ENCODE measurements at regions not wholly inside any gene's neighbourhood (a gene's known extent, or its start where the extent isn't known, plus 50 kb on each side); places are given as distances from the start of the nearest gene placed in this dataset.

DNA sequence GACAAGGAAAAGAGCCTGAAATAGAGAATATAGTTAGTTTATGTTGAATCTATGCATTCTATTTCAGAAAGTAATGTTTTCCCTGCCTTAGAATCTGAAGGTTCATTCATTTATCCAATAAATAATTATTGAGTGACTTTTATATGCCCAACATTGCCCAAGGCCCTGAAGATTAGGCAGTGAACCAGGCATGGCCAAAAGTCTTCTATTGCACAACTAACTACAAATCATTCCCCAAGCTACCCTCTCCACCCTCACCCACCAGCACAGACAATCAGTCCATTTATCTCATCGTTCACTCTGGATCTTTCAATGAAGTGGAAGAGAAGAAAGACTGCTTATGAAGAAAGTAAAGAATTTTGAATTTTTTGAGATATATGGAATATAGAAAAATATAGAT, 268.4 kb downstream of the PLK2 start:
- H3K27ac ChIP-seq, result no peak overlapping the region
- TF ChIP-seq POLR2A (IDR thresholded peaks at IDR 0.05) (no peak), POLR2AphosphoS5 (IDR thresholded peaks at IDR 0.05) (no peak)
- TF ChIP-seq, protein P1, sequence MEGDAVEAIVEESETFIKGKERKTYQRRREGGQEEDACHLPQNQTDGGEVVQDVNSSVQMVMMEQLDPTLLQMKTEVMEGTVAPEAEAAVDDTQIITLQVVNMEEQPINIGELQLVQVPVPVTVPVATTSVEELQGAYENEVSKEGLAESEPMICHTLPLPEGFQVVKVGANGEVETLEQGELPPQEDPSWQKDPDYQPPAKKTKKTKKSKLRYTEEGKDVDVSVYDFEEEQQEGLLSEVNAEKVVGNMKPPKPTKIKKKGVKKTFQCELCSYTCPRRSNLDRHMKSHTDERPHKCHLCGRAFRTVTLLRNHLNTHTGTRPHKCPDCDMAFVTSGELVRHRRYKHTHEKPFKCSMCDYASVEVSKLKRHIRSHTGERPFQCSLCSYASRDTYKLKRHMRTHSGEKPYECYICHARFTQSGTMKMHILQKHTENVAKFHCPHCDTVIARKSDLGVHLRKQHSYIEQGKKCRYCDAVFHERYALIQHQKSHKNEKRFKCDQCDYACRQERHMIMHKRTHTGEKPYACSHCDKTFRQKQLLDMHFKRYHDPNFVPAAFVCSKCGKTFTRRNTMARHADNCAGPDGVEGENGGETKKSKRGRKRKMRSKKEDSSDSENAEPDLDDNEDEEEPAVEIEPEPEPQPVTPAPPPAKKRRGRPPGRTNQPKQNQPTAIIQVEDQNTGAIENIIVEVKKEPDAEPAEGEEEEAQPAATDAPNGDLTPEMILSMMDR (IDR thresholded peaks at IDR 0.05), result no peak
- no peak overlapping the region for H3K4me3 ChIP-seq
- intact Hi-C loops (cut with DNase I), result no loop called here
- H3K4me1 ChIP-seq (replicated peaks), result no peaks in the 10 kb centered on the region
- 41% methylated on average over 1 of the region's 1 CpG for WGBS
- peak; percentile 9 for DNase-seq (ENCODE audit: low spot score)
- H3K36me3 ChIP-seq, result no peaks in the 10 kb centered on the region
- no peaks in the 10 kb centered on the region for H3K9me3 ChIP-seq
- H3K27me3 ChIP-seq (replicated peaks; ENCODE audit: insufficient read depth), result no peaks in the 10 kb centered on the region

DNA sequence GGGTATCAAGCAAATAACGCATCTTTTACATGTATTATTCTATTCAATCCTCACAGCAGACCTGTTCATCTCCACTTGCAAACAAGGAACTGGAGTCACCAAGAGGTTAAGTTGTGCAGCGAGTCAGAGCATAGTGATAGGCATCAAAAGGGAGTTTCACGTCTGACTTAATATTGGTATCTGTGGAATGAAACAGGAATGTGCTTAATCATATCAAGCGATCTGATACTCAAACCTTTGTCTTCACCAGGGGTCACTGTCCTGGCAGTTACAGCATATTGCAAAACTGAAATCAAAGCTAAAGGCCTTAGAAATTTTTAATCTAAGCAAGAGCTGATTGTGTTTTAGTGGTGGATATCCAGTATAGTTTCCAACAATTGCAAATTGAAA, 271.6 kb downstream of the PLK2 start:
- no peaks in the 10 kb centered on the region for H3K9me3 ChIP-seq
- 40% methylated on average over 4 of the region's 4 CpGs for WGBS
- H3K4me1 ChIP-seq (replicated peaks), result no peaks in the 10 kb centered on the region
- no peak overlapping the region for H3K4me3 ChIP-seq
- intact Hi-C loops (cut with DNase I), result no loop called here
- TF ChIP-seq, protein P1 (IDR thresholded peaks at IDR 0.05), result no peak
- TF ChIP-seq POLR2A (IDR thresholded peaks at IDR 0.05) (no peak), POLR2AphosphoS5 (IDR thresholded peaks at IDR 0.05) (no peak)
- no peak overlapping the region for H3K27ac ChIP-seq
- H3K27me3 ChIP-seq (replicated peaks; ENCODE audit: insufficient read depth), result no peaks in the 10 kb centered on the region
- no peak for DNase-seq (ENCODE audit: low spot score)
- no peaks in the 10 kb centered on the region for H3K36me3 ChIP-seq

DNA sequence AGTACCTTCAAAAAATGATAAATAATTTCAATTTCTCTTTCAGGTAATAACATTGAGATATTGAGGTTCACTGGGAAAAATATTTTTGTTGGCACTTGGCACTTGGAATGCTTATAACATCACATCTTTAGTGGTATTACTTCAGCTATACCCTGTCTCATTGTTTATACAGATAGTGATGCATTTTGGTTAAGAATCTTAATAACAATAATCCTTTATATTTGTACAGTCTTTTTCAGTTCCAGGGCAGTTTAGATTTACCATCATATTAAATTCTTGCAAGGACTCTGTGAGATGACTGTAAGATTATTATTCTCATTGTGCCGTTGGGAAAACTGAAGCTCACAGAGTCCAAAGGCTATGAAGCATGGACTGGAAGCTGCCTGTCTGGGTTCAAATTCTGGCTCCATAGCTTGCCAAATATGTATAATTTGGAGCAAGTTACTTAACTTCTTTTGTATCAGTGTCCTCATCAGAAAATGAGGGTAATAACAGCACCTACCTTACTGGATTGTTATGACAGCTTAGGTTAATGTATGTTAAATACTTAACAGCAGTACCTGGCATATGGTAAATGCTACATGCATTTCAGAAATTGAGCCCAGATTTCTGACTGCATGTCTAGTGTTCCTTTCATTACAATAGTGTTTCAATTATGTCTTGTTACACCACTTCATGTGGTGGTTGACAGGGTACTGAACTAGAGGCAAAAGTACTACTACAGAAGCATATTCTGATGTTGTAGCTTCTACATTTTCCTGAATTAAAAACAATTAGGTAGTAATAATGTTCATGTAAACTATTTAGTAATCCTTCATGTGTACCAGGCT, 272.2 kb downstream of the PLK2 start:
- WGBS, result 48% methylated on average over 1 of the region's 1 CpG
- no peak for TF ChIP-seq POLR2AphosphoS5 (IDR thresholded peaks at IDR 0.05)
- TF ChIP-seq, protein P1 (IDR thresholded peaks at IDR 0.05), result no peak
- TF ChIP-seq POLR2A (IDR thresholded peaks at IDR 0.05), result no peak
- H3K9me3 ChIP-seq, result no peaks in the 10 kb centered on the region
- H3K36me3 ChIP-seq, result no peaks in the 10 kb centered on the region
- no peaks in the 10 kb centered on the region for H3K4me1 ChIP-seq (replicated peaks)
- H3K27me3 ChIP-seq (replicated peaks; ENCODE audit: insufficient read depth), result no peaks in the 10 kb centered on the region
- no peak overlapping the region for H3K27ac ChIP-seq
- intact Hi-C loops (cut with DNase I), result no loop called here
- DNase-seq (ENCODE audit: low spot score), result no peak
- H3K4me3 ChIP-seq, result no peak overlapping the region

- intact Hi-C loops (cut with DNase I), result no loop called here
- WGBS, result 76% methylated on average over 3 of the region's 3 CpGs
- H3K36me3 ChIP-seq, result no peaks in the 10 kb centered on the region
- H3K9me3 ChIP-seq, result no peaks in the 10 kb centered on the region
- no peaks in the 10 kb centered on the region for H3K27me3 ChIP-seq (replicated peaks; ENCODE audit: insufficient read depth)
- no peak for DNase-seq (ENCODE audit: low spot score)
- H3K4me1 ChIP-seq (replicated peaks), result no peaks in the 10 kb centered on the region
- no peak overlapping the region for H3K27ac ChIP-seq
- TF ChIP-seq, protein P1 (IDR thresholded peaks at IDR 0.05), result no peak
- TF ChIP-seq POLR2A (IDR thresholded peaks at IDR 0.05), result no peak
- TF ChIP-seq POLR2AphosphoS5 (IDR thresholded peaks at IDR 0.05), result no peak
- H3K4me3 ChIP-seq, result no peak overlapping the region
Measured at GRCh38 chr5:58185801-58186200, 274.1 kb downstream of the PLK2 start.

DNA sequence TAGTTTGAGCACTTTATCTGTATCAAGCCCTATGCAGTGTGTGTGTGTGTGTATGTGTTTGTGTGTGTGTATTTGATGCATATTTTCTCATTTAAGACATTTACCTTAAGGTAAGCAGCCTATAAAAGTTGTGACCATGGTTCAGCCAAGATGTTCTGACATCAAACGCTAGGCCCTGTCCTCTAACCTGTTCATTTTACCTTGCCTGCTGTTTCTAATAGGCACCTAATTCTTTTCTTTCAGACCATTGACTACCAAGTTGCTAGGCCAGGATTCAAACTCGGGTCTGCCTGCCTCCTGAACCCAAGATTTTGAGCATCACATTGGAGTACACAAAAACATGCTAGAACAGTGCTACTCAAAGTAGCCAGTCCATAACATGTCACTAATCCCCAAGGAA, 274.5 kb downstream of the PLK2 start:
- H3K36me3 ChIP-seq, result no peaks in the 10 kb centered on the region
- H3K27me3 ChIP-seq (replicated peaks; ENCODE audit: insufficient read depth), result no peaks in the 10 kb centered on the region
- H3K27ac ChIP-seq, result no peak overlapping the region
- no peak for DNase-seq (ENCODE audit: low spot score)
- no peak overlapping the region for H3K4me3 ChIP-seq
- TF ChIP-seq, protein P1 (IDR thresholded peaks at IDR 0.05), result no peak
- TF ChIP-seq POLR2A (IDR thresholded peaks at IDR 0.05) (no peak), POLR2AphosphoS5 (IDR thresholded peaks at IDR 0.05) (no peak)
- intact Hi-C loops (cut with DNase I), result no loop called here
- no peaks in the 10 kb centered on the region for H3K9me3 ChIP-seq
- WGBS, result 78% methylated on average over 2 of the region's 2 CpGs
- H3K4me1 ChIP-seq (replicated peaks), result no peaks in the 10 kb centered on the region
